Tibial nerve (tissue), 4 donors: ENCODE measurements at regions not wholly inside any gene's neighbourhood (a gene's known extent, or its start where the extent isn't known, plus 50 kb on each side); places are given as distances from the start of the nearest gene placed in this dataset.

Experiments
- CTCF ChIP-seq, 5 experiments: fragments of 200-600 bp in 3 of 5; fragments of 450-650 bp in 2 of 5; sonication (generic) in 3 of 5; IDR thresholded peaks; one replicate each; pipeline ENCODE4 v1.5.1; 2016 to 2019; ENCODE audit warnings: antibody characterized with exemption in 5 of 5, mild to moderate bottlenecking in 3 of 5, moderate library complexity in 2 of 5
- EP300 ChIP-seq, 2 donors: sonication (generic); formaldehyde crosslinking; IDR thresholded peaks; one replicate each; pipeline ENCODE4 v1.6.1; 2017; ENCODE audit warnings: antibody characterized with exemption in 2 of 2, mild to moderate bottlenecking in 1 of 2
- POLR2A ChIP-seq, 2 donors: fragments of 450-650 bp; IDR thresholded peaks; one replicate each; pipeline ENCODE4 v1.6.1; 2017; ENCODE audit warnings: antibody characterized with exemption in 2 of 2, mild to moderate bottlenecking in 2 of 2, moderate library complexity in 2 of 2

GRCh38 chr7:159281573-159281972 is 136.9 kb upstream of the VIPR2 start:
- no peak for TF ChIP-seq CTCF (IDR thresholded peaks at IDR 0.05)
- no peak for TF ChIP-seq EP300 (IDR thresholded peaks at IDR 0.05)
- no peak for TF ChIP-seq POLR2A (IDR thresholded peaks at IDR 0.05)
